HepG2 (cell line): ENCODE measurements at regions not wholly inside any gene's neighbourhood (a gene's known extent, or its start where the extent isn't known, plus 50 kb on each side); places are given as distances from the start of the nearest gene placed in this dataset.

Experiments used
- ARID2 ChIP-seq: sonication (generic); formaldehyde crosslinking; IDR thresholded peaks from 2 replicates; pipeline ENCODE4 v1.8.1; 2022; ENCODE audit warnings: mild to moderate bottlenecking, missing genetic modification reagents, borderline replicate concordance
- EZH2 ChIP-seq: conservative IDR thresholded peaks from 2 replicates; pipeline ENCODE4 v1.6.1; 2012; ENCODE audit warnings: mild to moderate bottlenecking, low read depth, low read length, moderate library complexity
- JUNB ChIP-seq: sonication (generic); formaldehyde crosslinking; IDR thresholded peaks from 2 replicates; pipeline ENCODE4 v1.8.0; 2022; ENCODE audit warnings: missing genetic modification reagents, mild to moderate bottlenecking, borderline replicate concordance
- MXI1 ChIP-seq: IDR thresholded peaks from 3 replicates; pipeline ENCODE4 v1.6.1; 2012; ENCODE audit warnings: low read depth, low read length, inconsistent platforms, borderline replicate concordance
- NFYB ChIP-seq: sonication (generic); formaldehyde crosslinking; IDR thresholded peaks from 2 replicates; pipeline ENCODE4 v1.4.0; 2020; ENCODE audit warnings: missing genetic modification reagents
- POLR2A ChIP-seq, 2 experiments: IDR thresholded peaks; 2 replicates each; pipeline ENCODE4 v1.6.1; 2011; ENCODE audit warnings: low read depth in 2 of 2, low read length in 2 of 2, mild to moderate bottlenecking in 1 of 2, moderate library complexity in 1 of 2; ENCODE audit not compliant: insufficient read depth in 1 of 2
- SMAD3 ChIP-seq: sonication (generic); formaldehyde crosslinking; IDR thresholded peaks from 2 replicates; pipeline ENCODE4 v1.4.0; 2020; ENCODE audit warnings: missing genetic modification reagents
- TP53 ChIP-seq: sonication (generic); formaldehyde crosslinking; conservative IDR thresholded peaks from 2 replicates; pipeline ENCODE4 v1.4.0; 2020; ENCODE audit warnings: missing genetic modification reagents
- U2AF2 ChIP-seq: fragments of 200-400 bp; formaldehyde crosslinking; IDR thresholded peaks from 2 replicates; pipeline ENCODE4 v1.6.1; 2017; ENCODE audit warnings: low read depth, mild to moderate bottlenecking, low read length
- ZBTB34 ChIP-seq: sonication (generic); formaldehyde crosslinking; IDR thresholded peaks from 2 replicates; pipeline ENCODE4 v1.8.0; 2022; ENCODE audit warnings: mild to moderate bottlenecking, missing genetic modification reagents
- ZNF782 ChIP-seq: sonication (generic); formaldehyde crosslinking; IDR thresholded peaks from 2 replicates; pipeline ENCODE4 v1.4.0; 2020; ENCODE audit warnings: missing genetic modification reagents, mild to moderate bottlenecking, borderline replicate concordance
- TF ChIP-seq, protein P1 (sequence below): IDR thresholded peaks from 2 replicates; pipeline ENCODE4 v1.6.1; 2012; ENCODE audit warnings: inconsistent platforms

GRCh38 chr16:55265926-55266325 is 58.1 kb upstream of the IRX6 start:
- TF ChIP-seq U2AF2: no peak
- no peak for TF ChIP-seq NFYB
- no peak for TF ChIP-seq MXI1
- TF ChIP-seq TP53 (CRISPR knock-in tag): no peak
- no peak for TF ChIP-seq POLR2A (IDR thresholded peaks at IDR 0.05; ENCODE audit: insufficient read depth in 1 of 2, low read depth in 2 of 2, low read length in 2 of 2)
- no peak for TF ChIP-seq SMAD3 (CRISPR knock-in tag)
- TF ChIP-seq JUNB (CRISPR knock-in tag): no peak
- no peak for TF ChIP-seq ZNF782 (CRISPR knock-in tag)
- no peak for TF ChIP-seq ARID2 (CRISPR knock-in tag)
- no peak for TF ChIP-seq ZBTB34 (CRISPR knock-in tag)
- TF ChIP-seq EZH2: no peak
- TF ChIP-seq, protein P1, sequence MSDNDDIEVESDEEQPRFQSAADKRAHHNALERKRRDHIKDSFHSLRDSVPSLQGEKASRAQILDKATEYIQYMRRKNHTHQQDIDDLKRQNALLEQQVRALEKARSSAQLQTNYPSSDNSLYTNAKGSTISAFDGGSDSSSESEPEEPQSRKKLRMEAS: no peak
